SJSA1 (cell line): ENCODE measurements at regions not wholly inside any gene's neighbourhood (a gene's known extent, or its start where the extent isn't known, plus 50 kb on each side); places are given as distances from the start of the nearest gene placed in this dataset.

ENCODE experiments used
- DNase-seq, 2 experiments: peaks; one replicate each; pipeline ENCODE4 v3.0.0-alpha.2; 2015 to 2020; ENCODE audit warnings: low spot score in 2 of 2, low read depth in 1 of 2
- H3K27ac ChIP-seq: fragments of 250-450 bp; sonication (Bioruptor Pico); 2 replicates; pipeline ENCODE4 v1.5.1; 2020; ENCODE audit warnings: mild to moderate bottlenecking, moderate library complexity
- H3K27me3 ChIP-seq: fragments of 250-450 bp; sonication (Bioruptor Pico); replicated peaks from 2 replicates; pipeline ENCODE4 v1.5.1; 2020; ENCODE audit warnings: mild to moderate bottlenecking, moderate library complexity
- H3K36me3 ChIP-seq: fragments of 250-450 bp; sonication (Bioruptor Pico); 2 replicates; pipeline ENCODE4 v1.5.1; 2020; ENCODE audit warnings: mild to moderate bottlenecking
- H3K4me1 ChIP-seq: fragments of 250-450 bp; sonication (Bioruptor Pico); replicated peaks from 2 replicates; pipeline ENCODE4 v1.6.1; 2021; ENCODE audit warnings: mild to moderate bottlenecking
- H3K4me3 ChIP-seq: fragments of 250-450 bp; sonication (Bioruptor Pico); 2 replicates; pipeline ENCODE4 v1.5.1; 2020; ENCODE audit warnings: mild to moderate bottlenecking
- H3K9me3 ChIP-seq: fragments of 250-450 bp; sonication (Bioruptor Pico); replicated peaks from 2 replicates; pipeline ENCODE4 v1.5.1; 2020; ENCODE audit warnings: mild to moderate bottlenecking

- Histone ChIP-seq H3K9me3 (no peaks in the 10 kb centered on the region), H3K27ac (no peak overlapping the region), H3K36me3 (no peaks in the 10 kb centered on the region), H3K27me3 (no peaks in the 10 kb centered on the region), H3K4me3 (no peak overlapping the region), H3K4me1 (no peaks in the 10 kb centered on the region)
- no peak for DNase-seq
Observed at GRCh38 chr16:35305476-35305875, 1846.1 kb downstream of the TP53TG3F start.

- H3K4me3 ChIP-seq = no peak overlapping the region
- no peaks in the 10 kb centered on the region for H3K36me3 ChIP-seq
- H3K9me3 ChIP-seq = no peaks in the 10 kb centered on the region
- H3K27ac ChIP-seq = no peak overlapping the region
- no peak for DNase-seq
- no peaks in the 10 kb centered on the region for H3K4me1 ChIP-seq
- no peaks in the 10 kb centered on the region for H3K27me3 ChIP-seq
Observed at GRCh38 chr16:35306915-35307314, 1847.5 kb downstream of the TP53TG3F start.

- no peak for DNase-seq
- no peaks in the 10 kb centered on the region for H3K4me1 ChIP-seq
- H3K27ac ChIP-seq = no peak overlapping the region
- H3K9me3 ChIP-seq = no peaks in the 10 kb centered on the region; the same call in 1 of the 2 replicates
- no peaks in the 10 kb centered on the region for H3K36me3 ChIP-seq
- H3K4me3 ChIP-seq = no peak overlapping the region
- no peaks in the 10 kb centered on the region for H3K27me3 ChIP-seq
Observed at GRCh38 chr16:35308674-35309073, 1849.3 kb downstream of the TP53TG3F start.

GRCh38 chr16:35310999-35311398 lies 1851.6 kb downstream of the TP53TG3F start:
- no peak overlapping the region for H3K4me3 ChIP-seq
- no peak overlapping the region for H3K27ac ChIP-seq
- H3K4me1 ChIP-seq = no peaks in the 10 kb centered on the region
- H3K9me3 ChIP-seq = no peaks in the 10 kb centered on the region; the same call in 1 of the 2 replicates
- no peak for DNase-seq
- no peaks in the 10 kb centered on the region for H3K36me3 ChIP-seq
- no peaks in the 10 kb centered on the region for H3K27me3 ChIP-seq

- H3K9me3 ChIP-seq = no peaks in the 10 kb centered on the region; the same call in 1 of the 2 replicates
- no peak overlapping the region for H3K27ac ChIP-seq
- no peak for DNase-seq
- H3K36me3 ChIP-seq = no peaks in the 10 kb centered on the region
- no peak overlapping the region for H3K4me3 ChIP-seq
- no peaks in the 10 kb centered on the region for H3K4me1 ChIP-seq
- no peaks in the 10 kb centered on the region for H3K27me3 ChIP-seq
Observed at GRCh38 chr16:35311475-35311874, 1852.1 kb downstream of the TP53TG3F start.

- DNase-seq = no peak
- Histone ChIP-seq H3K4me1 (no peaks in the 10 kb centered on the region), H3K9me3 (no peaks in the 10 kb centered on the region; the same call in 1 of the 2 replicates), H3K36me3 (no peaks in the 10 kb centered on the region), H3K4me3 (no peak overlapping the region), H3K27ac (no peak overlapping the region), H3K27me3 (no peaks in the 10 kb centered on the region)
Observed at GRCh38 chr16:35314298-35314697, 1854.9 kb downstream of the TP53TG3F start.

GRCh38 chr16:35319536-35320192 lies 1860.3 kb downstream of the TP53TG3F start:
- H3K27me3 ChIP-seq = no peaks in the 10 kb centered on the region
- H3K4me3 ChIP-seq = no peak overlapping the region

DNA sequence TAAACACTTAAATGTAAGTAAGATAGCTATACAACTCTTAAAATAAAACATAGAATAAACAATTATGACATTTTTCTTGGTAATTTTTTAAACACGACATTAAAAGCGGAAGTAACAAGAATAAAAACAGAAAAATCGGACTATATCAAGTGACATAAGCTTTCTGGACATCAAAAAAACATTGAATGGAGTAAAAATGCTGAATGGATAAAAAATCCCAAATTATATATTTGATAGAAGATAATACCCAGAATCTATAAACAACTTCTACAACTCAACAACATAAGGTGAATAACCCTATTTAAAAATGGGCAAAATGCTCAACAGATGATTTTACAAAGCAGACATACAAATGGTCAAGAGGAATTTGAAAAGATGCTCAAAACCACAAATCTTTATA lies 1866.5 kb downstream of the TP53TG3F start:
- no peak overlapping the region for H3K4me3 ChIP-seq
- H3K27me3 ChIP-seq = no peaks in the 10 kb centered on the region
- no peaks in the 10 kb centered on the region for H3K36me3 ChIP-seq
- no peaks in the 10 kb centered on the region for H3K9me3 ChIP-seq
- H3K27ac ChIP-seq = no peak overlapping the region
- no peak for DNase-seq
- no peaks in the 10 kb centered on the region for H3K4me1 ChIP-seq

More at GRCh38 chr16:35319536-35320192, 1860.3 kb downstream of the TP53TG3F start:
- Histone ChIP-seq H3K36me3 (no peaks in the 10 kb centered on the region), H3K4me1 (no peaks in the 10 kb centered on the region), H3K27ac (no peak overlapping the region), H3K9me3 (no peaks in the 10 kb centered on the region)
- DNase-seq = no peak

- Histone ChIP-seq H3K4me3 (no peak overlapping the region), H3K4me1 (no peaks in the 10 kb centered on the region), H3K9me3 (no peaks in the 10 kb centered on the region), H3K36me3 (no peaks in the 10 kb centered on the region), H3K27me3 (no peaks in the 10 kb centered on the region), H3K27ac (no peak overlapping the region)
- no peak for DNase-seq
Observed at GRCh38 chr16:35339337-35339736, 1879.9 kb downstream of the TP53TG3F start.

GRCh38 chr16:35342012-35342411 lies 1882.6 kb downstream of the TP53TG3F start:
- H3K9me3 ChIP-seq = no peaks in the 10 kb centered on the region
- H3K4me1 ChIP-seq = no peaks in the 10 kb centered on the region
- no peak overlapping the region for H3K4me3 ChIP-seq
- H3K27ac ChIP-seq = no peak overlapping the region
- no peak for DNase-seq
- no peaks in the 10 kb centered on the region for H3K36me3 ChIP-seq
- H3K27me3 ChIP-seq = no peaks in the 10 kb centered on the region

DNA sequence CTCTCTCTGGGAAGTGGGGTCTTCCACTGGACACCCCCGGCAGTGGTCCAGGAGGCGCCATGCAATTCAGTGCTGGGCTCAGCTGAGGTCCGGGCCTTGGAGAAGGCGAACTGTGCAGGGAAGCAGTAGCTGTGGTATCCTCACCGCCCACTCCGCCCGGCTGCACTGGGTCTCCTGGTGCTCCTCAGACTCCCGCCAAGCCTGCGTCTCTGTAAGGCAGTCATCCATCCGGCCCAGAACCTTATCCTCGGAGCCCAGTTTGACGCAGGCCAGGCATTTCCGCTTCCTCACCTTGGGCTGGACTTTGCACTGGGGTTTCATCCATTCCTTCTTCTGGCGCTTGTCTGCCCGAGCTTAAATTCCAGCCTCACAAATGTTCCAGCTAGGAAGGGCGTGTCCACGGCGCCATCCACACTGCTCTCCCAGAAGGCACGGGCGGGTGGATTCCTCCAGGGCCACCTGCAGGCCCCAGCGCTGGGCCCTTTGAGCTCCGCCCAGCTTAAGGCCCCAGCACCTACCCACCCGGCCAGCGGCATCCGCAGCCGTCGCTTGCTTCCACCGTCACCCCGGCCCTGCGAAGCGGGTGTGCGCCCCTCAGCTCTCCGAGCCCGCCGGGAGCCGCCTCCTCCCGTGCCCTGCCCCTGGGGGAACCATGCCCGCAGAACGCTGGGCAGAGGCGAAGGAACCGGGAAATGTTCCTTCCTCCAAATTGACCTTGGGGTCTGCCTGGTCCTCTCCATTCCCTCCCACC lies 1884.8 kb downstream of the TP53TG3F start:
- Histone ChIP-seq H3K36me3 (no peaks in the 10 kb centered on the region), H3K9me3 (0 out of 2 replicates have a peak, but pooled peaks cover 3% of the 10 kb centered on the region), H3K27ac (no peak overlapping the region), H3K4me1 (no peaks in the 10 kb centered on the region), H3K27me3 (no peaks in the 10 kb centered on the region), H3K4me3 (no peak overlapping the region)
- no peak for DNase-seq

GRCh38 chr16:35352431-35352830 lies 1893.0 kb downstream of the TP53TG3F start:
- H3K4me1 ChIP-seq = no peaks in the 10 kb centered on the region
- H3K27me3 ChIP-seq = no peaks in the 10 kb centered on the region
- no peaks in the 10 kb centered on the region for H3K36me3 ChIP-seq
- H3K4me3 ChIP-seq = no peak overlapping the region
- H3K27ac ChIP-seq = no peak overlapping the region
- DNase-seq = no peak
- 0 out of 2 replicates have a peak, but pooled peaks cover 1% of the 10 kb centered on the region for H3K9me3 ChIP-seq

GRCh38 chr16:35363510-35363909 lies 1904.1 kb downstream of the TP53TG3F start:
- DNase-seq = no peak
- Histone ChIP-seq H3K4me1 (no peaks in the 10 kb centered on the region), H3K27me3 (no peaks in the 10 kb centered on the region), H3K9me3 (no peaks in the 10 kb centered on the region; the same call in none of the 2 replicates), H3K27ac (no peak overlapping the region), H3K4me3 (no peak overlapping the region), H3K36me3 (no peaks in the 10 kb centered on the region)

- DNase-seq = no peak
- H3K36me3 ChIP-seq = no peaks in the 10 kb centered on the region
- no peak overlapping the region for H3K27ac ChIP-seq
- no peaks in the 10 kb centered on the region for H3K27me3 ChIP-seq
- H3K9me3 ChIP-seq = no peaks in the 10 kb centered on the region; the same call in none of the 2 replicates
- no peaks in the 10 kb centered on the region for H3K4me1 ChIP-seq
- H3K4me3 ChIP-seq = no peak overlapping the region
Observed at GRCh38 chr16:35364263-35364662, 1904.9 kb downstream of the TP53TG3F start.
